ENCODE measurements at regions not wholly inside any gene's neighbourhood (a gene's known extent, or its start where the extent isn't known, plus 50 kb on each side); places are given as distances from the start of the nearest gene placed in this dataset.

DNA sequence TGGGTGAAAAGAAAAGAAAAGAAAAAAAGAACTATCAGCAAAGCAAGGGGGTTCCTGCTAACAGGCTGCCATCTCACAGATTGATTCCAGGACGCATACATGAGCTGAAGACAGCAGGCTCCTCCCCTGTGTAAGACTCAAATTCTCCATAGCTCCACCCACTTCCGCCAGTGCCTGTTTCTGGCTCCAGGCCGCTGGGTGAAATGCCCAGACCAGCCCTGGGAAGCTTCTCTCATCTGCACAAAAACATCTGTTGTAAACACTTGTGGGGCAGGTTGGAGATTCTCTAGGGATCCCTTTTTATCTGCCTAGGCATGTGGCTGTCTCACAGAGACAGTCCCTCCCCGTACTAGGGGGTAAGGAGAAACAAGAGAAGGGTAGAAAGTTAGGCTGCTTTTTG lies 1054.4 kb upstream of the SPRY2 start:
- no peak for FAIRE-seq
- Histone ChIP-seq H3K4me3 (no peak overlapping the region), H3K4me1 (no peaks in the 10 kb centered on the region), H3K9me3 (no peaks in the 10 kb centered on the region), H3K27ac (no peak overlapping the region), H3K36me3 (no peaks in the 10 kb centered on the region), H3K27me3 (no peaks in the 10 kb centered on the region)
- peak in 1 of 4 donors; percentile 29 for ATAC-seq
- no peak for DNase-seq
- TF ChIP-seq, protein P1, sequence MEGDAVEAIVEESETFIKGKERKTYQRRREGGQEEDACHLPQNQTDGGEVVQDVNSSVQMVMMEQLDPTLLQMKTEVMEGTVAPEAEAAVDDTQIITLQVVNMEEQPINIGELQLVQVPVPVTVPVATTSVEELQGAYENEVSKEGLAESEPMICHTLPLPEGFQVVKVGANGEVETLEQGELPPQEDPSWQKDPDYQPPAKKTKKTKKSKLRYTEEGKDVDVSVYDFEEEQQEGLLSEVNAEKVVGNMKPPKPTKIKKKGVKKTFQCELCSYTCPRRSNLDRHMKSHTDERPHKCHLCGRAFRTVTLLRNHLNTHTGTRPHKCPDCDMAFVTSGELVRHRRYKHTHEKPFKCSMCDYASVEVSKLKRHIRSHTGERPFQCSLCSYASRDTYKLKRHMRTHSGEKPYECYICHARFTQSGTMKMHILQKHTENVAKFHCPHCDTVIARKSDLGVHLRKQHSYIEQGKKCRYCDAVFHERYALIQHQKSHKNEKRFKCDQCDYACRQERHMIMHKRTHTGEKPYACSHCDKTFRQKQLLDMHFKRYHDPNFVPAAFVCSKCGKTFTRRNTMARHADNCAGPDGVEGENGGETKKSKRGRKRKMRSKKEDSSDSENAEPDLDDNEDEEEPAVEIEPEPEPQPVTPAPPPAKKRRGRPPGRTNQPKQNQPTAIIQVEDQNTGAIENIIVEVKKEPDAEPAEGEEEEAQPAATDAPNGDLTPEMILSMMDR (IDR thresholded peaks at IDR 0.05), result no peak
- intact Hi-C loops (cut with DNase I), result no loop called here
- WGBS, 2 donors, result 72 to 75% methylated on average over 4 of the region's 4 CpGs

DNA sequence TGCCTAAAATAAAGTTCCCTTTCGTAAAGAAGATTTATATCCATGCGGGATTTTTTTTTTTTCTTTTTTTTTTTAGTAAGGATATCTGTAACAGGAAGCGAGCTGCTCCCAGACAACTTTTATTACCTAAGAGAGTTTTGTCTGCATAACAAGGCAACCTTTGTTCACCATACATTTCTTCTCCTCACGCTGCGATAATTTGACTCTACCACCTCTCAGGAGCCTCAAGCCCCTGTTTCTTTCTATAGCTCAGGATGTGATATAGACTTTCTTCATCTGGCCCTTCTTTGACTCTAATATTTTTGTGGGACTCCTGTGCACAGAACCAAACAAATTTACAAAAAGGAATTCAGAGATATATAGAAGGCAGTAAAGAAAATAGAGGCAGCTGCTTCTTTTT lies 1053.7 kb upstream of the SPRY2 start:
- TF ChIP-seq, protein P1 (IDR thresholded peaks at IDR 0.05), result no peak
- FAIRE-seq (no peak), ATAC-seq (no peak), DNase-seq (no peak)
- Histone ChIP-seq H3K36me3 (no peaks in the 10 kb centered on the region), H3K4me3 (no peak overlapping the region), H3K27me3 (no peaks in the 10 kb centered on the region), H3K4me1 (no peaks in the 10 kb centered on the region), H3K27ac (no peak overlapping the region), H3K9me3 (no peaks in the 10 kb centered on the region)
- intact Hi-C loops (cut with DNase I), result no loop called here
- WGBS, 2 donors, result 71 to 82% methylated on average over 5 of the region's 5 CpGs

DNA sequence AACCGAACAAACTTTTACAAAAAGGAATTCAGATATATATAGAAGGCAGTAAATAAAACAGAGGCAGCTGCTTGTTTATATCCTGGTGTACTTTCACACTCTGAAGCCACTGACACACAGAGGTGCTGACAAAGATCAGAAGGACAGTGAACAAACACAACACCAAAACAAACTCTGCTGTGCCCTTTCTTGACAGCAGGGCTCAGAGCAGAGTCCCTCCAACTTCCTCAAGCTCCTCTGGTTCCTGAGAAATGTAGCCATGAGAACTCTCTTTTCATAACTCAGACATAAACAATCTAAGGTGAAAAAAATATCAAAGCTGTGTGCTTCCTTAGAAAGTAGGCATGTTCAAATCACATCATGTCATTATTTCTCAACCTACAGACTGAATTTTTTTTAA lies 1052.8 kb upstream of the SPRY2 start:
- Histone ChIP-seq H3K27ac (no peak overlapping the region), H3K9me3 (no peaks in the 10 kb centered on the region), H3K4me3 (no peak overlapping the region), H3K27me3 (no peaks in the 10 kb centered on the region), H3K36me3 (no peaks in the 10 kb centered on the region), H3K4me1 (no peaks in the 10 kb centered on the region)
- TF ChIP-seq, protein P1 (IDR thresholded peaks at IDR 0.05), result no peak
- no peak for FAIRE-seq
- WGBS, 2 donors, result 38 to 39% methylated on average over 1 of the region's 1 CpG
- no peak for ATAC-seq
- intact Hi-C loops (cut with DNase I), result no loop called here
- DNase-seq, result no peak

DNA sequence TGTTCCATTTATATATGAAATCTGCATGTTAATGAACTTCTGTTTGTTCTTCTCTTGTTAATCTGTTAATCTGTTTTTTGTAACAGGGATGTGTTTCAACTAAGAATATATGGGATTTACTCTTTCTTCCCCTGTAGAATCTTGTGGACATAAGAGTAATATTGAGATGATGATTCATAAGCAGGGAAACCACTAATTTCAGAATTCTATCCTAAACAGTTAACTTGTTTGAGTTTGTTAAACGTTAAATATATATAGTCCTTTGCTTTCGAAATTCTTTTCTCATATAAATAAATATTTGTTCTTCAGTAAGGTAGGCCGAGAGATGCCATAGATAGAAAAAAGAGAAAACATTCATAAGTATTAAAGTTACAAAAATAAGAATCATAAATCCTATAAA lies 1052.2 kb upstream of the SPRY2 start:
- H3K27me3 ChIP-seq, result no peaks in the 10 kb centered on the region
- FAIRE-seq, result no peak
- intact Hi-C loops (cut with DNase I), result no loop called here
- no peak for DNase-seq
- 34 to 36% methylated on average over 3 of the region's 3 CpGs for WGBS, 2 donors
- no peak for ATAC-seq
- H3K36me3 ChIP-seq, result no peaks in the 10 kb centered on the region
- no peak overlapping the region for H3K27ac ChIP-seq
- TF ChIP-seq, protein P1 (IDR thresholded peaks at IDR 0.05), result no peak
- no peaks in the 10 kb centered on the region for H3K4me1 ChIP-seq
- no peaks in the 10 kb centered on the region for H3K9me3 ChIP-seq
- H3K4me3 ChIP-seq, result no peak overlapping the region

DNA sequence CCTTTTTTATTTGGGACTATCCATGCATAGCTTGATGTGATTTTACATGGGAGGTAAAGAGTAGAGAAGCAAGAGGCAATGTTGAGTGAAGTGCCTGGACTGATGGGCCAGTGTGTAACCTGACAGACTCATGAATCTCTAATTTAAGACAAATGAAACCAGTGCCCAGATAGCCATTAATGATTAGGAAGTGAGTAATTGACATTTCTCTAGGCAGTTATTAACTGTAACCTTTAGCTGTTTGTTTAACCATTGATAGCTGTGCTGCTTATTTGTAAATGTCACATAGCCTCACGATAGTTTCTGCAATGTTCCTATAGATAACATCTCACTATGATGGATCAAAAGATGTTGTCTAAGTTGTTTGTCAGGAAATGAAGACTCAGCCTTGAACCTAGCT lies 1047.5 kb upstream of the SPRY2 start:
- ATAC-seq, result no peak
- intact Hi-C loops (cut with DNase I), result loop anchor here in 1 of 3 donors (10.0 kb wide), 1 partner anchor 336 kb away; no protein-coding TSS in a partner anchor

More for the DNA sequence above, 1047.5 kb upstream of the SPRY2 start:
- no peak for DNase-seq
- Histone ChIP-seq H3K27ac (no peak overlapping the region), H3K9me3 (no peaks in the 10 kb centered on the region), H3K4me1 (no peaks in the 10 kb centered on the region), H3K27me3 (no peaks in the 10 kb centered on the region), H3K4me3 (no peak overlapping the region), H3K36me3 (no peaks in the 10 kb centered on the region)
- TF ChIP-seq, protein P1 (IDR thresholded peaks at IDR 0.05), result no peak
- 0 to 16% methylated on average over 1 of the region's 1 CpG for WGBS, 2 donors
- FAIRE-seq, result no peak

Data from pancreas (tissue), 10 donors.